GM18519 (cell line): ENCODE measurements at regions not wholly inside any gene's neighbourhood (a gene's known extent, or its start where the extent isn't known, plus 50 kb on each side); places are given as distances from the start of the nearest gene placed in this dataset.
A peak's percentile ranks its signal among the peaks of the same experiment; 100 is the strongest.
"Not testable (repeated sequence)": the region's sequence is repeated elsewhere in the genome, so short reads cannot be mapped to it uniquely, and the experiment has no call there.

ENCODE experiments used
- ATAC-seq: cut with Tn5 transposase; IDR thresholded peaks from one replicate; pipeline ENCODE4 v1.9.1; 2021; ENCODE audit warnings: mild to moderate bottlenecking, moderate library complexity; ENCODE audit not compliant: unreplicated experiment, low FRiP score

GRCh38 chrX:46374371-46374770, 170.8 kb downstream of the ZNF674 start:
- ATAC-seq: no peak

GRCh38 chrX:46367491-46367890, 177.7 kb downstream of the ZNF674 start:
- no peak for ATAC-seq

- no peak for ATAC-seq
These were observed 178.6 kb downstream of the ZNF674 start for GRCh38 chrX:46366381-46367207.

GRCh38 chrX:46354481-46354880, 190.7 kb downstream of the ZNF674 start:
- no peak for ATAC-seq

GRCh38 chrX:46341767-46342322, 203.4 kb downstream of the ZNF674 start:
- no peak for ATAC-seq

GRCh38 chrX:46340696-46341095, 204.5 kb downstream of the ZNF674 start:
- ATAC-seq: peak; percentile 51

- no peak for ATAC-seq
These were observed 211.7 kb downstream of the ZNF674 start for GRCh38 chrX:46333550-46333949.

GRCh38 chrX:46330981-46331380, 214.2 kb downstream of the ZNF674 start:
- no peak for ATAC-seq

- no peak for ATAC-seq
These were observed 214.7 kb downstream of the ZNF674 start for GRCh38 chrX:46330513-46330912.

GRCh38 chrX:46328133-46328532, 217.1 kb downstream of the ZNF674 start:
- no peak for ATAC-seq

- ATAC-seq: no peak
These were observed 217.6 kb downstream of the ZNF674 start for GRCh38 chrX:46327566-46328115.

- ATAC-seq: no peak
These were observed 219.1 kb downstream of the ZNF674 start for GRCh38 chrX:46326161-46326560.

GRCh38 chrX:46325312-46325877, 219.8 kb downstream of the ZNF674 start:
- ATAC-seq: no peak

GRCh38 chrX:46324166-46324565, 221.1 kb downstream of the ZNF674 start:
- ATAC-seq: no peak

- not testable (repeated sequence) for ATAC-seq
These were observed 222.3 kb downstream of the ZNF674 start for GRCh38 chrX:46322929-46323328.

GRCh38 chrX:46321676-46322075, 223.5 kb downstream of the ZNF674 start:
- ATAC-seq: no peak

- ATAC-seq: no peak
These were observed 225.5 kb downstream of the ZNF674 start for GRCh38 chrX:46319750-46320149.

- ATAC-seq: no peak
These were observed 226.7 kb downstream of the ZNF674 start for GRCh38 chrX:46318551-46318950.

GRCh38 chrX:46317163-46317562, 228.1 kb downstream of the ZNF674 start:
- no peak for ATAC-seq

GRCh38 chrX:46311581-46312120, 233.6 kb downstream of the ZNF674 start:
- ATAC-seq: no peak

GRCh38 chrX:46310815-46311497, 234.3 kb downstream of the ZNF674 start:
- no peak for ATAC-seq
